DND-41 (cell line): ENCODE measurements at regions not wholly inside any gene's neighbourhood (a gene's known extent, or its start where the extent isn't known, plus 50 kb on each side); places are given as distances from the start of the nearest gene placed in this dataset.

ENCODE experiments used
- CTCF ChIP-seq: IDR thresholded peaks from 2 replicates; pipeline ENCODE4 v1.5.1; 2012; ENCODE audit warnings: borderline replicate concordance, low read length, moderate library complexity, mild to moderate bottlenecking; ENCODE audit not compliant: poor library complexity, severe bottlenecking; ENCODE audit errors: extremely low read depth
- EZH2 ChIP-seq: IDR thresholded peaks from 3 replicates; pipeline ENCODE4 v1.6.1; 2012; ENCODE audit warnings: borderline replicate concordance, low read depth, mild to moderate bottlenecking, moderate library complexity, low read length, inconsistent platforms; ENCODE audit not compliant: severe bottlenecking

GRCh38 chr16:22668318-22668717 is 145.6 kb upstream of the HS3ST2 start:
- no peak for TF ChIP-seq CTCF
- TF ChIP-seq EZH2, result no peak
